Endodermal cell (in vitro differentiated cells): ENCODE measurements at regions not wholly inside any gene's neighbourhood (a gene's known extent, or its start where the extent isn't known, plus 50 kb on each side); places are given as distances from the start of the nearest gene placed in this dataset.
A peak's percentile ranks its signal among the peaks of the same experiment; 100 is the strongest.

ENCODE experiments used
- DNase-seq: peaks from one replicate; pipeline ENCODE4 v3.0.0-alpha.2; 2017
- H3K27ac ChIP-seq: 2 replicates; pipeline ENCODE4 v1.5.1; 2013; ENCODE audit warnings: mild to moderate bottlenecking, low read depth, low read length, moderate library complexity
- H3K27me3 ChIP-seq: 2 replicates; pipeline ENCODE4 v1.6.1; 2013; ENCODE audit warnings: mild to moderate bottlenecking, low read length, moderate library complexity; ENCODE audit not compliant: insufficient read depth, control insufficient read depth, poor library complexity, severe bottlenecking
- H3K36me3 ChIP-seq: 2 replicates; pipeline ENCODE4 v1.7.0; 2013; ENCODE audit warnings: mild to moderate bottlenecking, low read length, moderate library complexity; ENCODE audit not compliant: control insufficient read depth, insufficient read depth
- H3K4me1 ChIP-seq: one replicate; pipeline ENCODE4 v1.7.0; 2013; ENCODE audit warnings: low read length; ENCODE audit not compliant: control insufficient read depth, insufficient read depth
- H3K4me3 ChIP-seq: 2 replicates; pipeline ENCODE4 v1.5.1; 2013; ENCODE audit warnings: mild to moderate bottlenecking, low read length, moderate library complexity
- H3K9ac ChIP-seq: 2 replicates; pipeline ENCODE4 v1.6.1; 2013; ENCODE audit warnings: mild to moderate bottlenecking, low read length, moderate library complexity; ENCODE audit not compliant: poor library complexity, severe bottlenecking; ENCODE audit errors: extremely low read depth
- H3K9me3 ChIP-seq: 2 replicates; pipeline ENCODE4 v1.6.1; 2013; ENCODE audit warnings: mild to moderate bottlenecking, low read length, moderate library complexity; ENCODE audit not compliant: control insufficient read depth
- H3K27ac Mint-ChIP-seq: 2 replicates; pipeline ENCODE4 v1.8.0; 2020; ENCODE audit warnings: mixed read lengths
- H3K27me3 Mint-ChIP-seq: 2 replicates; pipeline ENCODE4 v1.8.0; 2021; ENCODE audit warnings: mild to moderate bottlenecking, mixed read lengths; ENCODE audit not compliant: insufficient read depth
- H3K36me3 Mint-ChIP-seq: 2 replicates; pipeline ENCODE4 v1.8.0; 2020; ENCODE audit warnings: low read depth, mixed read lengths
- H3K4me1 Mint-ChIP-seq: 2 replicates; pipeline ENCODE4 v1.8.0; 2020; ENCODE audit warnings: mixed read lengths
- H3K4me3 Mint-ChIP-seq: 2 replicates; pipeline ENCODE4 v1.8.0; 2020; ENCODE audit warnings: mild to moderate bottlenecking, moderate library complexity, mixed read lengths
- H3K9me3 Mint-ChIP-seq: 2 replicates; pipeline ENCODE4 v1.8.0; 2020; ENCODE audit warnings: mild to moderate bottlenecking, mixed read lengths
- CTCF ChIP-seq: fragments of 200-600 bp; sonication (generic); conservative IDR thresholded peaks from 2 replicates; pipeline ENCODE4 v1.5.0; 2021; ENCODE audit warnings: antibody characterized with exemption, mild to moderate bottlenecking
- WGBS, 2 experiments: methylation state at CpG; one replicate each; pipeline versions ENCODE4 v1.1.5 to v1.1.7; 2013; ENCODE audit warnings: missing lambda C conversion rate in 2 of 2, mixed read lengths in 1 of 2; ENCODE audit not compliant: insufficient coverage in 1 of 2, insufficient read length in 1 of 2; 5-methylcytosine and 5-hydroxymethylcytosine counted together

GRCh38 chr7:34425194-34425593 lies 232.8 kb upstream of the NPSR1 start:
- Histone ChIP-seq H3K4me1 (no peaks in the 10 kb centered on the region), H3K27me3 (no peaks in the 10 kb centered on the region), H3K27ac (no peak overlapping the region), H3K9ac (no peak overlapping the region), H3K36me3 (no peaks in the 10 kb centered on the region), H3K9me3 (peaks cover 7% of the 10 kb centered on the region), H3K4me3 (no peak overlapping the region)
- no peak for DNase-seq
- Mint-ChIP-seq H3K27ac (no peak overlapping the region), H3K9me3 (peaks cover under 1% of the 10 kb centered on the region), H3K36me3 (no peaks in the 10 kb centered on the region), H3K4me1 (peaks cover 4% of the 10 kb centered on the region), H3K4me3 (no peak overlapping the region), H3K27me3 (no peaks in the 10 kb centered on the region)
- WGBS, 2 experiments = 94% methylated on average over 2 of the region's 2 CpGs; no CpG with 5 or more reads in 1 of the 2 experiments
- TF ChIP-seq CTCF = no peak

GRCh38 chr7:34425631-34426384 lies 232.2 kb upstream of the NPSR1 start:
- no peak for TF ChIP-seq CTCF
- no peak overlapping the region for H3K4me3 Mint-ChIP-seq

GRCh38 chr7:34430456-34430855 lies 227.6 kb upstream of the NPSR1 start:
- H3K4me1 ChIP-seq = no peaks in the 10 kb centered on the region
- Mint-ChIP-seq H3K4me3 (no peak overlapping the region), H3K27ac (no peak overlapping the region), H3K36me3 (peaks cover 9% of the 10 kb centered on the region), H3K4me1 (no peaks in the 10 kb centered on the region), H3K27me3 (peaks cover 7% of the 10 kb centered on the region), H3K9me3 (peaks cover 38% of the 10 kb centered on the region)
- no peaks in the 10 kb centered on the region for H3K36me3 ChIP-seq
- WGBS, 2 experiments = 87 to 95% methylated on average over 4 of the region's 4 CpGs
- peak; percentile 65 for TF ChIP-seq CTCF
- DNase-seq = peak; percentile 58
- no peaks in the 10 kb centered on the region for H3K27me3 ChIP-seq
- H3K9me3 ChIP-seq = peaks cover 32% of the 10 kb centered on the region
- H3K4me3 ChIP-seq = peak overlapping the region; percentile 11
- H3K9ac ChIP-seq = no peak overlapping the region
- H3K27ac ChIP-seq = no peak overlapping the region

More at GRCh38 chr7:34425631-34426384, 232.2 kb upstream of the NPSR1 start:
- H3K4me1 Mint-ChIP-seq = peaks cover 4% of the 10 kb centered on the region
- H3K27me3 Mint-ChIP-seq = no peaks in the 10 kb centered on the region
- WGBS, 2 experiments = 92% methylated on average over 2 of the region's 2 CpGs; no CpG with 5 or more reads in 1 of the 2 experiments
- Histone ChIP-seq H3K9ac (no peak overlapping the region), H3K36me3 (no peaks in the 10 kb centered on the region), H3K27ac (no peak overlapping the region), H3K27me3 (no peaks in the 10 kb centered on the region), H3K4me3 (no peak overlapping the region), H3K9me3 (peaks cover 13% of the 10 kb centered on the region), H3K4me1 (no peaks in the 10 kb centered on the region)
- H3K27ac Mint-ChIP-seq = no peak overlapping the region
- H3K36me3 Mint-ChIP-seq = peaks cover 4% of the 10 kb centered on the region
- DNase-seq = no peak
- H3K9me3 Mint-ChIP-seq = peaks cover 6% of the 10 kb centered on the region
